GM18868 (cell line): ENCODE measurements at regions not wholly inside any gene's neighbourhood (a gene's known extent, or its start where the extent isn't known, plus 50 kb on each side); places are given as distances from the start of the nearest gene placed in this dataset.
A peak's percentile ranks its signal among the peaks of the same experiment; 100 is the strongest.
"Not testable (repeated sequence)": the region's sequence is repeated elsewhere in the genome, so short reads cannot be mapped to it uniquely, and the experiment has no call there.

Experiments
- ATAC-seq: cut with Tn5 transposase; IDR thresholded peaks from one replicate; pipeline ENCODE4 v1.9.1; 2021; ENCODE audit warnings: mild to moderate bottlenecking, moderate library complexity; ENCODE audit not compliant: unreplicated experiment

- ATAC-seq: no peak
Measured at GRCh38 chr11:34001557-34002064, 49.9 kb upstream of the CAPRIN1 start.

GRCh38 chr11:33999393-33999792, 52.1 kb upstream of the CAPRIN1 start:
- ATAC-seq: no peak

DNA sequence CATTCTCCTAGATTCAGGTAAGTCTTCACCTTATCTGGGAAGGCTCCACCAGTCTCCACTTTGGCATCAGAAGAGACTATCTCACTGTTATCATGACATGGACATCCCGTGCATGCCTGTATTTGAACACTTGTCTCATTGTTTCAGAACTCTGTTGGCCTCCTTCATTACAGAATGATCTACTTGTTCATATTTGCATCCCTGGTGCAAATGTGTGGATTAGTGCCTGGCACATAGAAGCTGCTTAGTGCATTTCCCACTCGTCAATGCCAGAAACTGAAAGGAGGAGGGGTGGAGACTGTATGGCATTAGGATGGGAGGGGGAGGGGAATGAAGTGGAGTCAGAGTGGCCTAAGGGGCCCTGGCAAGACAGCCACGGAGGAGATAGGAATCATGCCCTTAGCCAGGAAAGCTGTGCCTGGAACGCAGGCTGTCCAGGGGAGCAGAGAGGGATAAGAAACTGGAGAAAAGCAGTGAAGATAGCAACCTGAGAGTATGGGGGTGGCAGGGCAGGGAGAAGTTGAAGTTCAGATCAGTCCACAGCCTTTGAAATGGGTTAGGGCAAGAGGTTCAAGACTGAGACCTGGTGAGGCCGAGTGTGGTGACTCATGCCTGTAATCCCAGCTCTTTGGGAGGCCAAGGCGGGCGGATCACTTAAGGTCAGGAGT, 53.8 kb upstream of the CAPRIN1 start:
- no peak for ATAC-seq

DNA sequence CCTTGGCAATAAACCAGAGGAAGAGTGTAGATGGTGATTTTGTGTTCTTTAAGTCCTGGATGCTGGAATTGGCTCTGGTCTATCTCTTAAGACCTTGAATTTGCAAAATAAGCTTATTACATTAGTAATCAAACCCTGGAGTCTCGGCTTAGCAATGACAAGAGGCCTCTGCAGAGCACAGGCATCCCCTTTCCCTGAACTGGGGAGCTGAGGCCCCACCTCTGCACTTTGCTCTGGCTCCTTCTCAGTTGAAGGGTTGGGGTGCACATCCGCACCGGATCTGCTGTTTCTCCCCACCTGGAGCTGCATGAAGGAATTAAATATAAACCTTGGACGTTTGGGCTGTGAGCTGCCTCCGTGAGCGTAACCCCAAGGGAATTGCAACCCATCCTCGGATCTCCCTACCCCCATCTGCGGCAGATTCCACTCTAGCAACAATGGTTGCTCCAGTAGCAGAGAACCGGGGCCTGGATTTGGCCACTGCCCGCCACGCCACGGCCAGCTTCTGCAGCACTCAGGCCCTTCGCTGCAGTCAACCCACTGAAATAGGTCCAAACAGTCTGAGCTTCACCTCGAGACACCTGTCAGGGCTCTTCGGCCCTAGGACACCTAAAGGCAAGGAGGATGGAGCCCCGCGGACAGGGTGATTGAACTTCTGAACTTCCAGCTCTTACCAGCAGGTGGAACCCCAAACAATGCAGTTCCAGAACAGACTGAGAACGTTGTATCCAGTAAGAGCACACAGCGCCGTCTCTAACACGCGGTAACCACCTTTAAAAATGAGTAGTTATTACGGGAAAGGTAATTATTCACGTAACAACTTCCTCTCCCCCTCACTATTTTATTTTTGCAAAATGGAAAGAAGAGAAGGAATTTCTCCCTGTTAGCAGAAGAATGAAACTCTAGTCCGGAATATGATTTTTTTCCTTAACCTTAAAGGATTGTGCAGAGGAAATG, 54.8 kb upstream of the CAPRIN1 start:
- peak; percentile 83 for ATAC-seq

DNA sequence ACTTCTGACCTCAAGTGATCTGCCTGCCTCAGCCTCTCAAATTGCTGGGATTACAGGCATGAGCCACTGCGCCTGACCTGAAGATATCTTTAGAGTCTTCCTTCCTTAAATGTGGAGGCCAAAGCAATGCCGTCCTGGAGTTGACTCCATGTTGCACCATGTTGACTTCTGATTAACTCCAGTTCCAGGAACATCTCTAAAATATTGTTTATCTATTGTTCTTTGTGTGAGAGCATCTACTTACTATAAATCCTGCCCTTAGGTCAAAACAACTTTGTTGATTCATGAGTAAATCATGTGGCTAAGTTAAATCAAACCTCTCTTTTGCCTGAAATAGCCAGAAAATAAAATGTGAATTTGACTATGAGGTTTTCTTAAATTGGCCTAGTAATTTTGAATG, 56.6 kb upstream of the CAPRIN1 start:
- ATAC-seq: no peak

DNA sequence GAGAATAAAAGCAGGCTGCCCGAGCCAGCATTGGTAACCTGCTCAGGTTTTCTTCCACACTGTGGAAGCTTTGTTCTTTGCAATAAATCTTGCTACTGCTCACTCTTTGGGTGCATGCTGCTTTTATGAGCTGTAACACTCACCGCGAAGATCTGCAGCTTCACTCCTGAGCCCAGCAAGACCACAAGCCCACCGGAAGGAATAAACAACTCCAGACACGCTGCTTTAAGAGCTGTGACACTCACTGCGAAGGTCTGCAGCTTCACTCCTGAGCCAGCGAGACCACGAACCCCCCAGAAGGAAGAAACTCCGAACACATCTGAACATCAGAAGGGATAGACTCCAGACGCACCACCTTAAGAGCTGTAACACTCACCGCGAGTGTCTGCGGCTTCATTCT, 60.4 kb upstream of the CAPRIN1 start:
- not testable (repeated sequence) for ATAC-seq

DNA sequence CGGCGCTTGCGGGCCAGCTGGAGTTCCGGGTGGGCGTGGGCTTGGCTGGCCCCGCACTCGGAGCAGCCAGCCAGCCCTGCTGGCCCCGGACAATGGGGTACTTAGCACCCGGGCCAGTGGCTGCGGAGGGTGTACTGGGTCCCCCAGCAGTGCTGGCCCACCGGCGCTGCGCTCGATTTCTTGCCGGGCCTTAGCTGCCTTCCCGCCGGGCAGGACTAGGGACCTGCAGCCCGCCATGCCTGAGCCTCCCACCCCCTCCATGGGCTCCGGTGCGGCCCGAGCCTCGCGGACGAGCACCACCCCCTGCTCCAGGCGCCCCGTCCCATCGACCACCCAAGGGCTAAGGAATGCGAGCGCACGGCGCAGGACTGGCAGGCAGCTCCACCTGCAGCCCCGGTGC, 61.4 kb upstream of the CAPRIN1 start:
- not testable (repeated sequence) for ATAC-seq

- ATAC-seq: no peak
Measured at GRCh38 chr11:33989461-33989860, 62.1 kb upstream of the CAPRIN1 start.

DNA sequence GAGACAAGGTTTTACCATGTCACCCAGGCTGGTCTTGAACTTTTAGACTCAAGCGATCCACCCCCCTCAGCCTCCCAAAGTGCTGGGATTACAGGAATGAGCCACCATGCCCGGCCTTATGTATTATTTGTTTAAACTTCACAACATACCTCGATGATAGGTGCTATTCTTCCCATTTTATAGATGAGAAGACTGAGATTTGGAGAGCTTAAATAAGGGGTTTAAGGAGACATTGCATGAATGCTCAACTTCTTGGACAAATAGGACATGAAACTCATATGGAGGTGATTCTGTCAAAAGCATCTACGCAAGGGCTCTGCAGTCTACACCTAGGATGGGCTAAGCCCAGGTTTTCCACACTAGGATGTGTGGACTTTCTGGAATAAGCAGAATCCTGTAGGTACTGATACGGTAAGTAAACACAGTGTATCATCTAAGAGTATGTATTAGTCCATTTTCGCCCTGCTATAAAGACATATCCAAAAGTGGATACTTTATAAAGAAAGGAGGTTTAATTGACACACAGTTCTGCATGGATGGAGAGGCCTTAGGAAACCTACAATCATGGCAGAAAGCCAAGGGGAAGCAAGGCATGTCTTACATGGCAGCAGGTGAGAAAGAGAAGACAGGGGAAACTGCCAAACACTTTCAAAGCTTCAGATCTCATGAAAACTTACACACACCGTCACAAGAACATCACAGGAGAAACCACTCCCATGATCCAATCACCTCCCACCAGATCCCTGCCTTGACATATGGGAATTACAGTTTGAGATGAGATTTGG, 62.8 kb upstream of the CAPRIN1 start:
- no peak for ATAC-seq

DNA sequence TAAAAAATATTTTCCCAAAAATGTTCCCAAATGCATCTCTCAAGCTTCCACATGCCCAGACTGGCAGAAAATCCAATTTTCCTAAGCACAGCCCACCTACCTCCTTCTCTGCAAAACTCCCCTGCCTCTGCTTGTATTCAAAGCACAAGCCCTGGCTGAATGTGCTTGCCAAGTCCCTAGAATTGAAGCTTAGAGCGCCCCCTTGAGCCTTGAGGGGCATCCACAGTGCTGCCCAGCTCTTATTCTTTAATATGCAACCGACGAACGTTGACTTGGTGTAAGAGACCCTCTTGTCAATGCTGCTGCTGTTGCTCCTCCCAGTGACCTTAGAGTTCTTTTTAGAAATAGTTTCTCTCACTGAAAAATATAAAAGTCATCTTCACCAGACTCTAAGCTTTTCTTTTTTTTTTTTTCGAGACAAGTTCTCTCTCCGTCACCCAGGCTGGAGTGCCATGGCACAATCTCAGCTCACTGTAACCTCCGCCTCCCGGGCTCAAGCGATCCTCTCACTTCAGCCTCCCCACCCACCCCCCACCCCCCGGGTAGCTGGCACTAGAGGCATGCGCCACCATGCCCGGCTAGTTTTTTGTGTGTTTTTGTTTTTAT, 63.5 kb upstream of the CAPRIN1 start:
- ATAC-seq: no peak

DNA sequence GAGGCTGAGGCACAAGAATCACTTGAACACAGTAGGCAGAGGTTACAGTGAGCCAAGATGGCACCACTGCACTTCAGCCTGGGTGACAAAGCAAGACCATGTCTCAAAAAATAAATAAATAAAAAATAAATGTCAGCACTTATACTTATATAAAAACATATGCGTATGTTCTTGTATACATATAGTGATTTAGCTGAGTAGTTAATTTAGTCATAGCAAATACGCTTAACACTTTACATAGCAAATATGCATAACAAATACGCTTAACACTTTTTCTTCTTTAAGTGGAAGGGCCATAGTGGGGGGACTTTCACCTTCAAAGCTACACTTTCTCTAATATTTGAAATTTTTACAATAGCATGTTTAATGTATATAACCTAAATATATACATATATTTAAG, 64.0 kb upstream of the CAPRIN1 start:
- ATAC-seq: no peak

DNA sequence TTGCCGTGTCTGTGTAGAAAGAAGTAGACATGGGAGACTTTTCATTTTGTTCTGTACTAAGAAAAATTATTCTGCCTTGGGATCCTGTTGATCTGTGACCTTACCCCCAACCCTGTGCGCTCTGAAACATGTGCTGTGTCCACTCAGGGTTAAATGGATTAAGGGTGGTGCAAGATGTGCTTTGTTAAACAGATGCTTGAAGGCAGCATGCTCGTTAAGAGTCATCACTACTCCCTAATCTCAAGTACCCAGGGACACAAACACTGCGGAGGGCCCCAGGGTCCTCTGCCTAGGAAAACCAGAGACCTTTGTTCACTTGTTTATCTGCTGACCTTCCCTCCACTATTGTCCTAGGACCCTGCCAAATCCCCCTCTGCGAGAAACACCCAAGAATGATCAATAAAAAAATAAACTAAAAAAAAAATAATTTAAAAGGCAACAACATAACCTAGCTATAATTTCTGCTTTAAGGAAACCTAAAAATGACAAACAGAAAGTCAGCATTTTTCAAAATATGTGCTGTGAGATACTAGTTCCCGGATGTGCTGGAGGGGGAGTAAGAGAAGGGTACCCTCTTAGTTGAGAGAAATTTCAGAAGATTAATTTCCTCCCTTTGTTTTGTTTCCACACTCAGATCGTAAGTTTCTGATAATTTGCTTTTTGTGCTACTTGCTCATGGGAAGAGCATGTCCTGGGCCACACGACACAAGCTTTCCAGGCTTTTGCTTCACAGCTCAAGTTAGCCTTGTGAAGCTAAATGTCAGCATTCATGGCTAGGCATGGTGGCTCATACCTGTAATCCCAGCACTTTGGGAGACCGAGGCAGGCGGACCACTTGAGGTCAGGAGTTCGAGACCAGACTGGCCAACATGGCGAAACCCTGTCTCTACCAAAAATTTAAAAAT, 64.7 kb upstream of the CAPRIN1 start:
- not testable (repeated sequence) for ATAC-seq

GRCh38 chr11:33984682-33985389, 66.7 kb upstream of the CAPRIN1 start:
- no peak for ATAC-seq

- ATAC-seq: no peak
Measured at GRCh38 chr11:33982661-33983060, 68.9 kb upstream of the CAPRIN1 start.

GRCh38 chr11:33980897-33981296, 70.6 kb upstream of the CAPRIN1 start:
- no peak for ATAC-seq

DNA sequence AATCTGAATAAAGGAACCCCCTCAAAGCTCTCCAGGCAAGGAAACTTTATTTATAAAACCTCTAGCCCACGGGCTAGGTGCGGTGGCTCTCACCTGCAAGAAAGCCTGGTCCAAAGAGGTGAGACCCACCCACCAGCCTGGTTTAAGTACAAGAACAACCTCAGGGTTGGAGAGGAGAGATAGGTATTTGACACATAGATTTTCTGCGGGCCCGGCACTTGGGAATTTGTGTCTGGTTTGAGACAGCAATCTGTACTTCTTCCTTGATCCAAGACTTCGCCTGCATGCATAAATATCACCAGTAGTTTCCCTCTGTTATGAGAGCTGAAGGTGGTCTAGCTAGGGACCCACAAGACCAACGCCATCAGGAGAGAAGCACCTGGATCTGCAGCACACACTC, 73.2 kb upstream of the CAPRIN1 start:
- no peak for ATAC-seq

DNA sequence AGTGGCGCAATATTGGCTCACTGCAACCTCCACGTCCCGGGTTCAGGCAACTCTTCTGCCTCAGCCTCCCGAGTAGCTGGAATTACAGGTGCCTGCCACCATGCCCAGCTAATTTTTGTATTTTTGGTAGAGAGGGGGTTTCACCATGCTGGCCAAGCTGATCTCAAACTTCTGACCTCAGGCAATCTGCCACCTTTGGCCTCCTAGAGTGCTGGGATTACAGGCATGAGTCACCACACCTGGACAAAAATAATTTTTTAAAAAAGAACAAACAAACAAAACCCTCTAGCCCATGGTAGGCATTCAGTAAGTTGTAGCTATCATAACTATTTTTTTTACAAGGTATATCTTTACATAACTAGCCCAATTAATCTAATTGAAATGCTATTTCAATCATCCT, 73.9 kb upstream of the CAPRIN1 start:
- ATAC-seq: no peak

GRCh38 chr11:33976495-33977199, 74.9 kb upstream of the CAPRIN1 start:
- no peak for ATAC-seq

DNA sequence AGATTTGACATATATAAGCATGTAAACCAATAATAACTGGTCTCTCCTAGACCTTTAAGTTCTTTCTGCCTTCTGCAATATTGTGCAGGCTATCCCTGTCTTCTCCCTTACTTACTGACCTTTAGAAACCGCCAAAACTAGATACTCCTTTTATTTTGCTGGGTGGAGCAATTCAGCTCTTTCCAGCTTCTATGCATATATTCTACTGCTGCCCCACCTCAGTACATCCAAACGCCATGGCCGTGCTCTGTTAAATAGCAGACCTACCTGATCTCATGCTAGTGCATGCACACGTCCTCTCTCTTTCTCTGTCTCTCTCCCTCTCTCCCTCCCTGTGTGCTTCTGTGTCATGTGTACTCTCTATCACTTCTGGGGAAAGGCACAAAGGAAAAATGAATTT, 76.7 kb upstream of the CAPRIN1 start:
- no peak for ATAC-seq
